H1 (cell line): ENCODE measurements at regions not wholly inside any gene's neighbourhood (a gene's known extent, or its start where the extent isn't known, plus 50 kb on each side); places are given as distances from the start of the nearest gene placed in this dataset.

Experiments
- CTCF ChIA-PET: fragments of 300-600 bp; sonication (Branson Sonifier 250); formaldehyde crosslinking; loops from one replicate; lab custom pipeline; 2021; ENCODE audit not compliant: partially characterized antibody; lab: Charles Lee
- POLR2A ChIA-PET: fragments of 300-600 bp; sonication (Branson Sonifier 250); formaldehyde crosslinking; loops from one replicate; lab custom pipeline; 2021; ENCODE audit warnings: inconsistent platforms; ENCODE audit not compliant: partially characterized antibody; lab: Charles Lee
- DNase-seq, 2 experiments: peaks; one replicate each; pipeline versions ENCODE4 v3.0.0 to v3.0.0-alpha.2; 2010 to 2022; ENCODE audit warnings: low spot score in 2 of 2, low read depth in 1 of 2, mixed read lengths in 1 of 2
- FAIRE-seq: peaks from 2 replicates; lab custom pipeline; 2011; peaks lifted over from hg19 to GRCh38; lab: Jason Lieb, UNC
- H2AFZ ChIP-seq: 2 replicates; pipeline ENCODE4 v1.8.1; 2012; ENCODE audit warnings: low read length, inconsistent platforms
- H2AK5ac ChIP-seq: 2 replicates; pipeline ENCODE4 v1.6.1; 2013; ENCODE audit warnings: low read depth, low read length
- H2BK120ac ChIP-seq: replicated peaks from 2 replicates; pipeline ENCODE3; 2013; ENCODE audit warnings: low read depth, low read length, inconsistent platforms
- H2BK12ac ChIP-seq: 2 replicates; pipeline ENCODE4 v1.6.1; 2013; ENCODE audit warnings: low read depth, low read length
- H2BK15ac ChIP-seq: 2 replicates; pipeline ENCODE4 v1.6.1; 2013; ENCODE audit warnings: low read length
- H2BK20ac ChIP-seq: 2 replicates; pipeline ENCODE4 v1.6.1; 2013; ENCODE audit warnings: low read length
- H2BK5ac ChIP-seq: 2 replicates; pipeline ENCODE4 v1.6.1; 2013; ENCODE audit warnings: low read depth, low read length
- H3K14ac ChIP-seq: 2 replicates; pipeline ENCODE4 v1.6.1; 2013; ENCODE audit warnings: inconsistent platforms; ENCODE audit not compliant: insufficient read length
- H3K18ac ChIP-seq: 2 replicates; pipeline ENCODE4 v1.6.1; 2013; ENCODE audit warnings: low read length; ENCODE audit errors: extremely low read depth
- H3K23ac ChIP-seq: 2 replicates; pipeline ENCODE4 v1.6.1; 2013; ENCODE audit warnings: inconsistent platforms; ENCODE audit not compliant: insufficient read length
- H3K23me2 ChIP-seq: 2 replicates; pipeline ENCODE4 v1.6.1; 2013; ENCODE audit warnings: low read depth, low read length
- H3K27ac ChIP-seq: 2 replicates; pipeline ENCODE4 v1.6.1; 2011; ENCODE audit warnings: low read depth, low read length, inconsistent platforms
- H3K27me3 ChIP-seq, 4 experiments: replicated peaks in 1 of 4; 1 replicate in 1 of 4; 2 replicates in 3 of 4; pipeline versions ENCODE4 v1.6.1 to v1.8.1; 2011 to 2013; ENCODE audit warnings: low read length in 3 of 4, mild to moderate bottlenecking in 3 of 4, inconsistent platforms in 2 of 4, mixed read lengths in 2 of 4, moderate library complexity in 1 of 4; ENCODE audit not compliant: control insufficient read depth in 3 of 4, insufficient read depth in 3 of 4; ENCODE audit errors: extremely low read depth in 1 of 4
- H3K36me3 ChIP-seq, 4 experiments: 2 replicates each; pipeline versions ENCODE4 v1.6.1 to v1.8.1; 2011 to 2013; ENCODE audit warnings: mild to moderate bottlenecking in 4 of 4, low read length in 3 of 4, moderate library complexity in 2 of 4, control low read depth in 1 of 4, inconsistent platforms in 1 of 4; ENCODE audit not compliant: insufficient read depth in 4 of 4, control insufficient read depth in 2 of 4
- H3K4ac ChIP-seq: replicated peaks from 2 replicates; pipeline ENCODE3; 2013; ENCODE audit warnings: low read length, low read depth, mixed read lengths, inconsistent platforms; ENCODE audit not compliant: insufficient read length
- H3K4me1 ChIP-seq, 4 experiments: replicated peaks in 1 of 4; 1 replicate in 1 of 4; 2 replicates in 3 of 4; pipeline versions ENCODE4 v1.6.1 to v1.8.1; 2011 to 2013; ENCODE audit warnings: low read length in 3 of 4, inconsistent platforms in 2 of 4, mixed read lengths in 1 of 4; ENCODE audit not compliant: insufficient read depth in 4 of 4, control insufficient read depth in 3 of 4
- H3K4me2 ChIP-seq, 2 experiments: 2 replicates each; pipeline versions ENCODE4 v1.6.1 to v1.8.1; 2011 to 2013; ENCODE audit warnings: low read depth in 2 of 2, low read length in 2 of 2, control low read depth in 1 of 2, inconsistent platforms in 1 of 2, mild to moderate bottlenecking in 1 of 2; ENCODE audit not compliant: insufficient read depth in 1 of 2
- H3K4me3 ChIP-seq, 4 experiments: fragments of 200-600, 300-600 bp in 1 of 4; sonication (generic), shearing (Covaris generic), sonication (Bioruptor Twin) in 1 of 4; 2 replicates each; pipeline versions ENCODE4 v1.5.1 to v1.8.1; 2011 to 2016; ENCODE audit warnings: low read length in 4 of 4, low read depth in 3 of 4, control low read depth in 2 of 4, inconsistent platforms in 2 of 4, mild to moderate bottlenecking in 2 of 4, mixed read lengths in 1 of 4, moderate library complexity in 1 of 4; ENCODE audit not compliant: insufficient read depth in 2 of 4; ENCODE audit errors: extremely low read depth in 1 of 4
- H3K56ac ChIP-seq: replicated peaks from 2 replicates; pipeline ENCODE3; 2013; ENCODE audit warnings: low read depth, mild to moderate bottlenecking, mixed read lengths, low read length, inconsistent platforms; ENCODE audit not compliant: insufficient read length
- H3K79me1 ChIP-seq: 2 replicates; pipeline ENCODE4 v1.6.1; 2013; ENCODE audit warnings: low read depth, low read length, control low read depth
- H3K79me2 ChIP-seq, 2 experiments: 2 replicates each; pipeline versions ENCODE4 v1.6.1 to v1.8.1; 2012 to 2013; ENCODE audit warnings: low read length in 2 of 2, mild to moderate bottlenecking in 2 of 2, inconsistent platforms in 1 of 2; ENCODE audit not compliant: insufficient read depth in 2 of 2, control insufficient read depth in 1 of 2
- H3K9ac ChIP-seq, 4 experiments: replicated peaks in 1 of 4; 1 replicate in 1 of 4; 2 replicates in 3 of 4; pipeline versions ENCODE4 v1.6.1 to v1.8.1; 2011 to 2013; ENCODE audit warnings: low read depth in 3 of 4, low read length in 3 of 4, control low read depth in 2 of 4, mild to moderate bottlenecking in 2 of 4, moderate library complexity in 2 of 4, inconsistent platforms in 1 of 4; ENCODE audit errors: extremely low read depth in 1 of 4
- H3K9me3 ChIP-seq, 2 experiments: 2 replicates each; pipeline versions ENCODE4 v1.6.1 to v1.8.1; 2012 to 2013; ENCODE audit warnings: mild to moderate bottlenecking in 2 of 2, moderate library complexity in 2 of 2, control low read depth in 1 of 2, inconsistent platforms in 1 of 2, low read depth in 1 of 2, low read length in 1 of 2, mixed read lengths in 1 of 2; ENCODE audit not compliant: insufficient read depth in 2 of 2
- H4K20me1 ChIP-seq, 2 experiments: replicated peaks in 1 of 2; 2 replicates each; pipeline versions ENCODE3 to v1.8.1; 2011 to 2013; ENCODE audit warnings: inconsistent platforms in 2 of 2, low read length in 2 of 2, mild to moderate bottlenecking in 1 of 2; ENCODE audit not compliant: insufficient read depth in 2 of 2, control insufficient read depth in 1 of 2
- H4K5ac ChIP-seq: 2 replicates; pipeline ENCODE4 v1.6.1; 2013; ENCODE audit warnings: low read length, low read depth, mixed read lengths, inconsistent platforms; ENCODE audit not compliant: insufficient read length
- H4K8ac ChIP-seq: 2 replicates; pipeline ENCODE4 v1.8.0; 2013; ENCODE audit warnings: mild to moderate bottlenecking, moderate library complexity, low read length, inconsistent platforms; ENCODE audit not compliant: insufficient read depth; ENCODE audit errors: extremely low read depth
- H4K91ac ChIP-seq: replicated peaks from 2 replicates; pipeline ENCODE3; 2013; ENCODE audit warnings: low read length, mixed read lengths, inconsistent platforms; ENCODE audit not compliant: insufficient read length
- JUN ChIP-seq: IDR thresholded peaks from 2 replicates; pipeline ENCODE4 v1.6.1; 2011; ENCODE audit warnings: low read depth, mild to moderate bottlenecking, improper control_type of control experiment, low read length
- KDM5A ChIP-seq: fragments of 200-600 bp; IDR thresholded peaks from 2 replicates; pipeline ENCODE4 v1.7.1; 2012; ENCODE audit warnings: mild to moderate bottlenecking, low read length, inconsistent platforms, mixed read lengths
- MAFK ChIP-seq: IDR thresholded peaks from 2 replicates; pipeline ENCODE4 v1.6.1; 2012; ENCODE audit warnings: low read depth, mild to moderate bottlenecking, improper control_type of control experiment, low read length
- POLR2AphosphoS5 ChIP-seq: IDR thresholded peaks from 2 replicates; pipeline ENCODE4 v1.6.1; 2011; ENCODE audit warnings: low read depth, low read length
- RBBP5 ChIP-seq: IDR thresholded peaks from 2 replicates; pipeline ENCODE4 v1.7.1; 2012; ENCODE audit warnings: low read depth, mild to moderate bottlenecking, inconsistent platforms, low read length, moderate library complexity, borderline replicate concordance
- RNF2 ChIP-seq: fragments of 200-900, 300-1000 bp; sonication (generic); IDR thresholded peaks from 2 replicates; pipeline ENCODE4 v1.7.1; 2016; ENCODE audit warnings: borderline replicate concordance, low read depth, mild to moderate bottlenecking, antibody characterized with exemption, low read length; ENCODE audit not compliant: poor library complexity, severe bottlenecking; ENCODE audit errors: missing control alignments
- WGBS, 2 experiments: shearing (Covaris generic) in 1 of 2; methylation state at CpG; one replicate each; pipeline versions ENCODE4 v1.1.6 to v1.1.7; 2013 to 2015; ENCODE audit warnings: low lambda C conversion rate in 2 of 2, mixed read lengths in 2 of 2, inconsistent platforms in 1 of 2, low coverage in 1 of 2, missing lambda C conversion rate in 1 of 2; ENCODE audit not compliant: insufficient replicate concordance in 2 of 2, insufficient coverage in 1 of 2, insufficient read length in 1 of 2; ENCODE audit errors: extremely low coverage in 1 of 2, missing lambda C conversion rate in 1 of 2; 5-methylcytosine and 5-hydroxymethylcytosine counted together

GRCh38 chr15:69843900-69844304, 253.8 kb downstream of the TLE3 start:
- Histone ChIP-seq H2BK20ac (no peak overlapping the region), H4K5ac (no peak overlapping the region), H3K36me3 (no peaks in the 10 kb centered on the region), H2AK5ac (no peak overlapping the region), H4K8ac (no peak overlapping the region), H3K4ac (no peak overlapping the region), H4K91ac (no peak overlapping the region), H3K9me3 (no peaks in the 10 kb centered on the region; a peak in 1 of 4 replicates), H3K9ac (no peak overlapping the region), H2BK15ac (no peak overlapping the region), H3K23me2 (no peaks in the 10 kb centered on the region; the same call in 1 of the 2 replicates), H3K14ac (no peak overlapping the region), H3K79me2 (no peaks in the 10 kb centered on the region), H3K56ac (no peak overlapping the region), H3K4me2 (no peak overlapping the region), H3K79me1 (no peaks in the 10 kb centered on the region), H3K18ac (no peak overlapping the region), H3K23ac (no peak overlapping the region), H4K20me1 (no peaks in the 10 kb centered on the region), H2BK120ac (no peak overlapping the region), H3K27ac (no peak overlapping the region), H2BK12ac (no peak overlapping the region), H2BK5ac (no peak overlapping the region), H3K4me3 (no peak overlapping the region), H2AFZ (no peak overlapping the region), H3K4me1 (no peaks in the 10 kb centered on the region; a peak in 1 of 7 replicates), H3K27me3 (no peaks in the 10 kb centered on the region)
- ChIA-PET CTCF (no interaction called here), POLR2A (no interaction called here)
- 93% methylated on average over 8 of the region's 10 CpGs; no CpG with 5 or more reads in 1 of the 2 experiments for WGBS, 2 experiments
- no peak for FAIRE-seq
- TF ChIP-seq KDM5A (no peak), RNF2 (no peak), MAFK (no peak), JUN (no peak), RBBP5 (no peak), POLR2AphosphoS5 (no peak)
- DNase-seq = no peak
